ENCODE measurements at regions not wholly inside any gene's neighbourhood (a gene's known extent, or its start where the extent isn't known, plus 50 kb on each side); places are given as distances from the start of the nearest gene placed in this dataset.

- WGBS, 3 donors, result 24 to 54% (median 26%) methylated on average over 1 of the region's 1 CpG
- ATAC-seq (no peak), DNase-seq (no peak)
- H3K9me3 ChIP-seq, result no peaks in the 10 kb centered on the region
- H3K4me3 ChIP-seq, result no peak overlapping the region
- no peak overlapping the region for H3K27ac ChIP-seq
- no peaks in the 10 kb centered on the region for H3K27me3 ChIP-seq (ENCODE audit: insufficient read depth in 3 of 3, low read length in 2 of 3)
- no peaks in the 10 kb centered on the region for H3K36me3 ChIP-seq (ENCODE audit: insufficient read depth in 1 of 2, low read depth in 1 of 2)
- intact Hi-C loops (cut with DNase I), result no loop called here
- no peak for TF ChIP-seq CTCF (IDR thresholded peaks at IDR 0.05)
- H3K4me1 ChIP-seq, result no peaks in the 10 kb centered on the region
Measured at GRCh38 chr4:57363346-57363745, 253.2 kb upstream of the IGFBP7 start.

- Histone ChIP-seq H3K36me3 (ENCODE audit: insufficient read depth in 1 of 2, low read depth in 1 of 2) (no peaks in the 10 kb centered on the region), H3K27me3 (ENCODE audit: insufficient read depth in 3 of 3, low read length in 2 of 3) (no peaks in the 10 kb centered on the region), H3K9me3 (no peaks in the 10 kb centered on the region), H3K4me1 (no peaks in the 10 kb centered on the region), H3K4me3 (no peak overlapping the region), H3K27ac (no peak overlapping the region)
- 36 to 51% (median 37%) methylated on average over 2 of the region's 2 CpGs for WGBS, 3 donors
- TF ChIP-seq CTCF (IDR thresholded peaks at IDR 0.05), result no peak
- DNase-seq (no peak), ATAC-seq (no peak)
- intact Hi-C loops (cut with DNase I), result no loop called here
Measured at GRCh38 chr4:57360681-57361080, 250.5 kb upstream of the IGFBP7 start.

- ATAC-seq (no peak), DNase-seq (no peak)
- intact Hi-C loops (cut with DNase I), result no loop called here
- H3K4me3 ChIP-seq, result no peak overlapping the region
- no peaks in the 10 kb centered on the region for H3K4me1 ChIP-seq
- 72 to 83% (median 80%) methylated on average over 4 of the region's 4 CpGs for WGBS, 3 donors
- H3K9me3 ChIP-seq, result no peaks in the 10 kb centered on the region
- no peak overlapping the region for H3K27ac ChIP-seq
- H3K36me3 ChIP-seq (ENCODE audit: insufficient read depth in 1 of 2, low read depth in 1 of 2), result no peaks in the 10 kb centered on the region
- no peaks in the 10 kb centered on the region for H3K27me3 ChIP-seq (ENCODE audit: insufficient read depth in 3 of 3, low read length in 2 of 3)
- TF ChIP-seq CTCF (IDR thresholded peaks at IDR 0.05), result no peak
Measured at GRCh38 chr4:57355101-57355665, 245.0 kb upstream of the IGFBP7 start.

GRCh38 chr4:57351731-57352130, 241.5 kb upstream of the IGFBP7 start:
- ATAC-seq (no peak), DNase-seq (no peak)
- Histone ChIP-seq H3K4me1 (no peaks in the 10 kb centered on the region), H3K4me3 (no peak overlapping the region), H3K27me3 (ENCODE audit: insufficient read depth in 3 of 3, low read length in 2 of 3) (no peaks in the 10 kb centered on the region), H3K27ac (no peak overlapping the region), H3K36me3 (ENCODE audit: insufficient read depth in 1 of 2, low read depth in 1 of 2) (no peaks in the 10 kb centered on the region), H3K9me3 (no peaks in the 10 kb centered on the region)
- TF ChIP-seq CTCF (IDR thresholded peaks at IDR 0.05), result no peak
- intact Hi-C loops (cut with DNase I), result no loop called here
- 81 to 85% (median 85%) methylated on average over 1 of the region's 1 CpG for WGBS, 3 donors

- Histone ChIP-seq H3K4me1 (no peaks in the 10 kb centered on the region), H3K27me3 (ENCODE audit: insufficient read depth in 3 of 3, low read length in 2 of 3) (no peaks in the 10 kb centered on the region), H3K9me3 (no peaks in the 10 kb centered on the region), H3K4me3 (no peak overlapping the region), H3K36me3 (ENCODE audit: insufficient read depth in 1 of 2, low read depth in 1 of 2) (no peaks in the 10 kb centered on the region), H3K27ac (no peak overlapping the region)
- WGBS, 3 donors, result 49 to 64% (median 58%) methylated on average over 2 of the region's 2 CpGs
- intact Hi-C loops (cut with DNase I), result no loop called here
- ATAC-seq (no peak), DNase-seq (no peak)
- no peak for TF ChIP-seq CTCF (IDR thresholded peaks at IDR 0.05)
Measured at GRCh38 chr4:57344296-57344695, 234.1 kb upstream of the IGFBP7 start.

All from psoas muscle (tissue), 7 donors.